WTC11 (cell line): ENCODE measurements at regions not wholly inside any gene's neighbourhood (a gene's known extent, or its start where the extent isn't known, plus 50 kb on each side); places are given as distances from the start of the nearest gene placed in this dataset.

ENCODE experiments used
- ATAC-seq: fragments of 200-7000 bp; cut with Tn5 transposase; 2 replicates; pipeline ENCODE4 v1.10.0; 2021; ENCODE audit warnings: mild to moderate bottlenecking, moderate library complexity
- CTCF ChIA-PET: fragments of 300-600 bp; sonication (Branson Sonifier 250); formaldehyde crosslinking; loops from one replicate; lab custom pipeline; 2021; ENCODE audit warnings: antibody characterized with exemption; lab: Charles Lee
- POLR2A ChIA-PET: fragments of 350-600 bp; sonication (Branson Sonifier 250); formaldehyde crosslinking; loops from one replicate; lab custom pipeline; 2021; ENCODE audit warnings: antibody characterized with exemption; lab: Charles Lee
- DNase-seq: peaks from one replicate; pipeline ENCODE4 v3.0.0; 2021; ENCODE audit warnings: low spot score
- H3K27ac Mint-ChIP-seq: 2 replicates; pipeline ENCODE4 v1.8.0; 2021; ENCODE audit warnings: mixed read lengths
- H3K27me3 Mint-ChIP-seq: 2 replicates; pipeline ENCODE4 v1.8.0; 2021; ENCODE audit warnings: low read depth, mild to moderate bottlenecking, moderate library complexity, mixed read lengths
- H3K36me3 Mint-ChIP-seq: 2 replicates; pipeline ENCODE4 v1.8.0; 2021; ENCODE audit warnings: mixed read lengths
- H3K4me1 Mint-ChIP-seq: 2 replicates; pipeline ENCODE4 v1.8.0; 2022; ENCODE audit warnings: mixed read lengths
- H3K4me3 Mint-ChIP-seq: 2 replicates; pipeline ENCODE4 v1.8.0; 2021; ENCODE audit warnings: mild to moderate bottlenecking, moderate library complexity, mixed read lengths
- H3K9me3 Mint-ChIP-seq: 2 replicates; pipeline ENCODE4 v1.8.0; 2021; ENCODE audit warnings: mixed read lengths
- E2F1 ChIP-seq: sonication (generic); formaldehyde crosslinking; IDR thresholded peaks from 2 replicates; pipeline ENCODE4 v1.8.0; 2022; ENCODE audit warnings: mild to moderate bottlenecking, missing genetic modification reagents
- KAT7 ChIP-seq: sonication (generic); formaldehyde crosslinking; IDR thresholded peaks from 2 replicates; pipeline ENCODE4 v1.8.1; 2023; ENCODE audit warnings: missing genetic modification reagents, mild to moderate bottlenecking, borderline replicate concordance
- MAX ChIP-seq: sonication (generic); formaldehyde crosslinking; IDR thresholded peaks from 2 replicates; pipeline ENCODE4 v1.8.0; 2022; ENCODE audit warnings: mild to moderate bottlenecking, missing genetic modification reagents
- MYBL2 ChIP-seq: sonication (generic); formaldehyde crosslinking; IDR thresholded peaks from 2 replicates; pipeline ENCODE4 v1.8.1; 2023; ENCODE audit warnings: mild to moderate bottlenecking, moderate library complexity, missing genetic modification reagents
- OVOL2 ChIP-seq: fragments of 250-450 bp; sonication (Bioruptor Pico); IDR thresholded peaks from 2 replicates; pipeline ENCODE4 v1.9.0; 2021; ENCODE audit warnings: mild to moderate bottlenecking, borderline replicate concordance
- RORB ChIP-seq: fragments of 250-450 bp; sonication (Bioruptor Pico); IDR thresholded peaks from 2 replicates; pipeline ENCODE4 v1.9.0; 2021; ENCODE audit warnings: mild to moderate bottlenecking
- STAT6 ChIP-seq: sonication (generic); formaldehyde crosslinking; conservative IDR thresholded peaks from 2 replicates; pipeline ENCODE4 v1.8.1; 2023; ENCODE audit warnings: mild to moderate bottlenecking, low read depth, missing genetic modification reagents, moderate library complexity
- ZNF138 ChIP-seq: sonication (generic); formaldehyde crosslinking; conservative IDR thresholded peaks from 2 replicates; pipeline ENCODE4 v1.8.1; 2022; ENCODE audit warnings: mild to moderate bottlenecking, moderate library complexity, missing genetic modification reagents
- ZNF263 ChIP-seq: sonication (generic); formaldehyde crosslinking; IDR thresholded peaks from 2 replicates; pipeline ENCODE4 v1.8.1; 2022; ENCODE audit warnings: low read depth, mild to moderate bottlenecking, moderate library complexity, missing genetic modification reagents
- ZNF317 ChIP-seq: sonication (generic); formaldehyde crosslinking; IDR thresholded peaks from 2 replicates; pipeline ENCODE4 v1.8.1; 2023; ENCODE audit warnings: low read depth, mild to moderate bottlenecking, moderate library complexity, missing genetic modification reagents, borderline replicate concordance
- ZNF423 ChIP-seq: fragments of 250-450 bp; sonication (Bioruptor Pico); IDR thresholded peaks from 2 replicates; pipeline ENCODE4 v2.1.2; 2022; ENCODE audit warnings: mild to moderate bottlenecking, moderate library complexity
- ZNF532 ChIP-seq: fragments of 250-450 bp; sonication (Bioruptor Pico); IDR thresholded peaks from 2 replicates; pipeline ENCODE4 v1.9.0; 2021; ENCODE audit warnings: mild to moderate bottlenecking, borderline replicate concordance
- ZNF671 ChIP-seq: fragments of 250-450 bp; sonication (Bioruptor Pico); IDR thresholded peaks from 2 replicates; pipeline ENCODE4 v1.8.0; 2021; ENCODE audit warnings: mild to moderate bottlenecking
- ZSCAN18 ChIP-seq: fragments of 250-450 bp; sonication (Bioruptor Pico); IDR thresholded peaks from 2 replicates; pipeline ENCODE4 v2.1.2; 2022; ENCODE audit warnings: mild to moderate bottlenecking, moderate library complexity
- TF ChIP-seq, protein P1 (sequence below): sonication (generic); formaldehyde crosslinking; IDR thresholded peaks from 2 replicates; pipeline ENCODE4 v1.8.0; 2023; ENCODE audit warnings: missing genetic modification reagents
- TF ChIP-seq, protein P2 (sequence below): sonication (generic); formaldehyde crosslinking; IDR thresholded peaks from 2 replicates; pipeline ENCODE4 v1.8.0; 2022; ENCODE audit warnings: mild to moderate bottlenecking, missing genetic modification reagents
- TF ChIP-seq, protein P3 (sequence below): sonication (generic); formaldehyde crosslinking; IDR thresholded peaks from 2 replicates; pipeline ENCODE4 v1.8.1; 2023; ENCODE audit warnings: mild to moderate bottlenecking, missing genetic modification reagents

- no peak for ATAC-seq
- no peaks in the 10 kb centered on the region for H3K27me3 Mint-ChIP-seq
- no peak for TF ChIP-seq ZNF671 (CRISPR knock-in tag)
- TF ChIP-seq, protein P1, sequence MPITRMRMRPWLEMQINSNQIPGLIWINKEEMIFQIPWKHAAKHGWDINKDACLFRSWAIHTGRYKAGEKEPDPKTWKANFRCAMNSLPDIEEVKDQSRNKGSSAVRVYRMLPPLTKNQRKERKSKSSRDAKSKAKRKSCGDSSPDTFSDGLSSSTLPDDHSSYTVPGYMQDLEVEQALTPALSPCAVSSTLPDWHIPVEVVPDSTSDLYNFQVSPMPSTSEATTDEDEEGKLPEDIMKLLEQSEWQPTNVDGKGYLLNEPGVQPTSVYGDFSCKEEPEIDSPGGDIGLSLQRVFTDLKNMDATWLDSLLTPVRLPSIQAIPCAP (CRISPR knock-in tag): no peak
- TF ChIP-seq MAX (CRISPR knock-in tag): no peak
- TF ChIP-seq E2F1 (CRISPR knock-in tag): no peak
- TF ChIP-seq, protein P2, sequence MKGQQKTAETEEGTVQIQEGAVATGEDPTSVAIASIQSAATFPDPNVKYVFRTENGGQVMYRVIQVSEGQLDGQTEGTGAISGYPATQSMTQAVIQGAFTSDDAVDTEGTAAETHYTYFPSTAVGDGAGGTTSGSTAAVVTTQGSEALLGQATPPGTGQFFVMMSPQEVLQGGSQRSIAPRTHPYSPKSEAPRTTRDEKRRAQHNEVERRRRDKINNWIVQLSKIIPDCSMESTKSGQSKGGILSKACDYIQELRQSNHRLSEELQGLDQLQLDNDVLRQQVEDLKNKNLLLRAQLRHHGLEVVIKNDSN (CRISPR knock-in tag): no peak
- TF ChIP-seq ZSCAN18 (CRISPR knock-in tag): no peak
- no peak for TF ChIP-seq ZNF317 (CRISPR knock-in tag)
- TF ChIP-seq, protein P3, sequence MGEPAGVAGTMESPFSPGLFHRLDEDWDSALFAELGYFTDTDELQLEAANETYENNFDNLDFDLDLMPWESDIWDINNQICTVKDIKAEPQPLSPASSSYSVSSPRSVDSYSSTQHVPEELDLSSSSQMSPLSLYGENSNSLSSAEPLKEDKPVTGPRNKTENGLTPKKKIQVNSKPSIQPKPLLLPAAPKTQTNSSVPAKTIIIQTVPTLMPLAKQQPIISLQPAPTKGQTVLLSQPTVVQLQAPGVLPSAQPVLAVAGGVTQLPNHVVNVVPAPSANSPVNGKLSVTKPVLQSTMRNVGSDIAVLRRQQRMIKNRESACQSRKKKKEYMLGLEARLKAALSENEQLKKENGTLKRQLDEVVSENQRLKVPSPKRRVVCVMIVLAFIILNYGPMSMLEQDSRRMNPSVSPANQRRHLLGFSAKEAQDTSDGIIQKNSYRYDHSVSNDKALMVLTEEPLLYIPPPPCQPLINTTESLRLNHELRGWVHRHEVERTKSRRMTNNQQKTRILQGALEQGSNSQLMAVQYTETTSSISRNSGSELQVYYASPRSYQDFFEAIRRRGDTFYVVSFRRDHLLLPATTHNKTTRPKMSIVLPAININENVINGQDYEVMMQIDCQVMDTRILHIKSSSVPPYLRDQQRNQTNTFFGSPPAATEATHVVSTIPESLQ (CRISPR knock-in tag): no peak
- TF ChIP-seq, all 79 proteins: peak for 0
- ChIA-PET CTCF (no interaction called here), POLR2A (no interaction called here)
- H3K36me3 Mint-ChIP-seq: no peaks in the 10 kb centered on the region
- H3K9me3 Mint-ChIP-seq: no peaks in the 10 kb centered on the region
- no peak overlapping the region for H3K4me3 Mint-ChIP-seq
- H3K27ac Mint-ChIP-seq: no peak overlapping the region
- DNase-seq: no peak
- H3K4me1 Mint-ChIP-seq: peaks cover 16% of the 10 kb centered on the region
Observed at GRCh38 chr11:92484570-92484969, 260.0 kb downstream of the FAT3 start.

GRCh38 chr11:92489826-92490399, 265.3 kb downstream of the FAT3 start:
- DNase-seq: no peak
- TF ChIP-seq RORB (CRISPR knock-in tag) (no peak), KAT7 (CRISPR knock-in tag) (no peak), OVOL2 (CRISPR knock-in tag) (no peak), ZNF263 (CRISPR knock-in tag) (no peak), ZNF423 (CRISPR knock-in tag) (no peak), MYBL2 (CRISPR knock-in tag) (no peak), MAX (CRISPR knock-in tag) (no peak), STAT6 (CRISPR knock-in tag) (no peak), ZNF138 (no peak), ZNF532 (CRISPR knock-in tag) (no peak)
- no peak for ATAC-seq
- ChIA-PET CTCF (interaction anchor here (0.7 to 1.2 kb wide), 2 partner anchors 29 to 149 kb away, joined by 3 read pairs; no protein-coding TSS in a partner anchor), POLR2A (no interaction called here)
- no peak overlapping the region for H3K4me3 Mint-ChIP-seq
- no peak overlapping the region for H3K27ac Mint-ChIP-seq
- no peaks in the 10 kb centered on the region for H3K9me3 Mint-ChIP-seq
- peaks cover 29% of the 10 kb centered on the region for H3K4me1 Mint-ChIP-seq
- no peaks in the 10 kb centered on the region for H3K36me3 Mint-ChIP-seq
- no peaks in the 10 kb centered on the region for H3K27me3 Mint-ChIP-seq
